Neural cell (in vitro differentiated cells): ENCODE measurements at regions not wholly inside any gene's neighbourhood (a gene's known extent, or its start where the extent isn't known, plus 50 kb on each side); places are given as distances from the start of the nearest gene placed in this dataset.

Source experiments
- H2AFZ ChIP-seq: fragments of 200-600, 300-800 bp; sonication (generic), shearing (Covaris generic); 2 replicates; pipeline ENCODE4 v1.6.0; 2014; ENCODE audit warnings: low read depth, mild to moderate bottlenecking, antibody characterized with exemption, low read length, moderate library complexity
- H3F3A ChIP-seq: fragments of 200-600 bp; shearing (Covaris generic); 2 replicates; pipeline ENCODE4 v1.6.1; 2016; ENCODE audit warnings: mild to moderate bottlenecking, moderate library complexity, mixed read lengths, antibody characterized with exemption, low read length; ENCODE audit not compliant: insufficient read depth, poor library complexity, severe bottlenecking
- H3K27ac ChIP-seq: fragments of 200-600, 300-800 bp; sonication (generic), shearing (Covaris generic); 2 replicates; pipeline ENCODE4 v1.5.1; 2014; ENCODE audit warnings: mild to moderate bottlenecking, low read length, moderate library complexity
- H3K27me3 ChIP-seq: fragments of 300-800, 200-600 bp; sonication (generic), shearing (Covaris generic); 2 replicates; pipeline ENCODE4 v1.6.0; 2014; ENCODE audit warnings: mild to moderate bottlenecking, low read depth, low read length, moderate library complexity; ENCODE audit not compliant: insufficient read depth
- H3K36me3 ChIP-seq: fragments of 300-800, 200-600 bp; sonication (generic), shearing (Covaris generic); 2 replicates; pipeline ENCODE4 v1.5.1; 2014; ENCODE audit warnings: mild to moderate bottlenecking, antibody characterized with exemption, low read length, moderate library complexity; ENCODE audit not compliant: insufficient read depth
- H3K4me2 ChIP-seq: fragments of 300-800, 200-600 bp; sonication (generic), shearing (Covaris generic); 2 replicates; pipeline ENCODE4 v1.6.0; 2014; ENCODE audit warnings: mild to moderate bottlenecking, low read length
- H3K4me3 ChIP-seq: fragments of 300-800, 200-600 bp; sonication (generic), shearing (Covaris generic); 2 replicates; pipeline ENCODE4 v1.5.1; 2014; ENCODE audit warnings: mild to moderate bottlenecking, low read length, moderate library complexity
- H3K79me2 ChIP-seq: fragments of 200-600 bp; shearing (Covaris generic); replicated peaks from 2 replicates; pipeline ENCODE4 v1.6.0; 2014; ENCODE audit warnings: mild to moderate bottlenecking, low read length, moderate library complexity; ENCODE audit not compliant: insufficient read depth
- H3K9ac ChIP-seq: fragments of 300-800, 200-600 bp; sonication (generic), shearing (Covaris generic); 2 replicates; pipeline ENCODE4 v1.6.1; 2016; ENCODE audit warnings: mild to moderate bottlenecking, low read length, mixed read lengths
- H3K9me2 ChIP-seq: fragments of 200-600 bp; shearing (Covaris generic); 2 replicates; pipeline ENCODE4 v1.6.1; 2016; ENCODE audit warnings: mild to moderate bottlenecking, low read length, mixed read lengths; ENCODE audit not compliant: insufficient read depth
- H3K9me3 ChIP-seq: fragments of 200-600, 300-800 bp; sonication (generic), shearing (Covaris generic); 2 replicates; pipeline ENCODE4 v1.6.1; 2016; ENCODE audit warnings: mild to moderate bottlenecking, mixed run types, low read length, moderate library complexity, mixed read lengths
- H4K20me1 ChIP-seq: fragments of 200-600 bp; shearing (Covaris generic); 2 replicates; pipeline ENCODE4 v1.6.1; 2016; ENCODE audit warnings: mild to moderate bottlenecking, mixed run types; ENCODE audit not compliant: insufficient read depth
- CTCF ChIP-seq: fragments of 450-650 bp; IDR thresholded peaks from 2 replicates; pipeline ENCODE4 v1.5.1; 2014; ENCODE audit warnings: antibody characterized with exemption, mild to moderate bottlenecking, moderate library complexity; ENCODE audit not compliant: poor library complexity, severe bottlenecking
- EP300 ChIP-seq: fragments of 450-650 bp; conservative IDR thresholded peaks from 2 replicates; pipeline ENCODE4 v1.6.1; 2014; ENCODE audit warnings: antibody characterized with exemption, mild to moderate bottlenecking, moderate library complexity; ENCODE audit not compliant: poor library complexity, severe bottlenecking
- EZH2 ChIP-seq: fragments of 200-600, 300-800 bp; shearing (Covaris generic), sonication (generic); IDR thresholded peaks from 2 replicates; pipeline ENCODE4 v1.6.1; 2014; ENCODE audit warnings: antibody characterized with exemption, low read length, borderline replicate concordance, mild to moderate bottlenecking; ENCODE audit not compliant: insufficient read depth, poor library complexity, severe bottlenecking
- MXI1 ChIP-seq: fragments of 450-650 bp; conservative IDR thresholded peaks from 2 replicates; pipeline ENCODE4 v1.6.1; 2014; ENCODE audit warnings: antibody characterized with exemption, mild to moderate bottlenecking; ENCODE audit not compliant: poor library complexity, severe bottlenecking
- POLR2AphosphoS5 ChIP-seq: IDR thresholded peaks from 2 replicates; pipeline ENCODE4 v1.6.1; 2012
- RAD21 ChIP-seq: fragments of 450-650 bp; conservative IDR thresholded peaks from 2 replicates; pipeline ENCODE4 v1.6.1; 2014; ENCODE audit warnings: antibody characterized with exemption, mild to moderate bottlenecking, moderate library complexity
- REST ChIP-seq: IDR thresholded peaks from 2 replicates; pipeline ENCODE4 v1.6.1; 2012; ENCODE audit warnings: borderline replicate concordance
- SMC3 ChIP-seq: fragments of 450-650 bp; conservative IDR thresholded peaks from 2 replicates; pipeline ENCODE4 v1.6.1; 2014; ENCODE audit warnings: antibody characterized with exemption, mild to moderate bottlenecking, moderate library complexity; ENCODE audit not compliant: poor library complexity
- TAF1 ChIP-seq: IDR thresholded peaks from 2 replicates; pipeline ENCODE4 v1.6.1; 2012; ENCODE audit warnings: low read depth

- H3K9me2 ChIP-seq: no peaks in the 10 kb centered on the region
- no peaks in the 10 kb centered on the region for H3K9me3 ChIP-seq
- H3K79me2 ChIP-seq: no peaks in the 10 kb centered on the region
- H3K9ac ChIP-seq: no peak overlapping the region
- no peak overlapping the region for H3K4me3 ChIP-seq
- TF ChIP-seq CTCF (no peak), POLR2AphosphoS5 (no peak), REST (no peak), MXI1 (no peak), TAF1 (no peak), EZH2 (no peak), EP300 (no peak), RAD21 (no peak), SMC3 (no peak)
- H3F3A ChIP-seq: no peaks in the 10 kb centered on the region
- H3K4me2 ChIP-seq: no peak overlapping the region
- no peak overlapping the region for H2AFZ ChIP-seq
- no peak overlapping the region for H3K27ac ChIP-seq
- no peaks in the 10 kb centered on the region for H3K27me3 ChIP-seq
- H3K36me3 ChIP-seq: no peaks in the 10 kb centered on the region
- H4K20me1 ChIP-seq: no peaks in the 10 kb centered on the region
These were observed 98.3 kb upstream of the SPATA12 start for GRCh38 chr3:56962206-56962605.

- H3K4me2 ChIP-seq: no peak overlapping the region
- H3K4me3 ChIP-seq: no peak overlapping the region
- H3K27ac ChIP-seq: no peak overlapping the region
- H3F3A ChIP-seq: no peaks in the 10 kb centered on the region
- no peak overlapping the region for H3K9ac ChIP-seq
- H3K27me3 ChIP-seq: no peaks in the 10 kb centered on the region
- no peak overlapping the region for H2AFZ ChIP-seq
- no peaks in the 10 kb centered on the region for H3K79me2 ChIP-seq
- TF ChIP-seq POLR2AphosphoS5: no peak
- no peak for TF ChIP-seq TAF1
- no peak for TF ChIP-seq EZH2
- TF ChIP-seq SMC3: no peak
- TF ChIP-seq EP300: no peak
- TF ChIP-seq CTCF: no peak
- TF ChIP-seq RAD21: no peak
- TF ChIP-seq MXI1: no peak
- TF ChIP-seq REST: no peak
- H3K36me3 ChIP-seq: no peaks in the 10 kb centered on the region
- no peaks in the 10 kb centered on the region for H3K9me2 ChIP-seq
- H3K9me3 ChIP-seq: no peaks in the 10 kb centered on the region
- H4K20me1 ChIP-seq: no peaks in the 10 kb centered on the region
These were observed 100.1 kb upstream of the SPATA12 start for GRCh38 chr3:56960234-56960917.
